ENCODE measurements at regions not wholly inside any gene's neighbourhood (a gene's known extent, or its start where the extent isn't known, plus 50 kb on each side); places are given as distances from the start of the nearest gene placed in this dataset.
"Not testable (repeated sequence)": the region's sequence is repeated elsewhere in the genome, so short reads cannot be mapped to it uniquely, and the experiment has no call there.

DNA sequence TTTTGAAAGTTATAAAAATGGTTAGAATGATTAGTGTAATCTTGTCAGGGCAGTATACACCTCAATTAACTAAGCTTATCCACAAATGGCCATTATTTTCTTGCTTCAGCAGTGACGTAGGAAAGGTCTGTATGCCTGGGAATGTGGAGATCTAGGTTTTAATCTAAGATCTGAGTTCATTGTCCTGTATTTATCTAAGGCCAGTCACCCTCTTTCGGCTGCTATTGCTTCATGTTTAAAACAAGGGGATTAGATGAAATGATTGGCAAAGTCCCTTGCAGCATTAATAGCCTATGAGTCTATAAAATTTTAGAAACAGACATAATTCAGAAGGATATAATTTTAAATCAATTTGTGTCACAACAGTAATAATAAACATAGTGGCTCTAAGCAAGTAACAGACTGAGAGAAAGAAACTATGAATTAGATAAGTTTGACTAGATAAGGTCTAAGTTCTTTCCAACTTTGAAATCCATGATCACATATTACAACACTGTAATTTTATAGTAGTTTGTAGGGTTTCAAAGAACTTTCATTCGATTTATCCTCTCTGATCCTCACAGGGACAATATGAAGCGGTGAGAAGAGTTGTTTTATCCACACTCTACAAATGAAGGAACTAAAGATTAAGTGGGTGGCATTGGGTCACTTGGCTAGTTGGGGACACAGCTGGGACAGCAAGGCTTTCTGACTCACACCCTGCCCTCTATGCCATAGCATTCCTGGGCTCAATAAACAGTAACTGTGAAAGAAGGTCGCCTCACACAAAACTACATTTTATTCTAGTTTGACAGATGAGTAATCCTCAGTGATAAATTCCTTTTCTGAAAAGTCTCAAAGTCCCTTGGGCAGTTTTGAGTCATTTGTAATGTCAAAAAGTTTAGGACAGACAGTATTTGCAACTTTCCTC, 60.6 kb upstream of the RDX start:
- Histone ChIP-seq H3K4me3 (no peak overlapping the region), H3K27ac (no peak overlapping the region), H3K36me3 (no peaks in the 10 kb centered on the region), H3K27me3 (no peaks in the 10 kb centered on the region), H3K4me1 (ENCODE audit: insufficient read depth) (peaks cover 2% of the 10 kb centered on the region), H3K9me3 (no peaks in the 10 kb centered on the region)
- TF ChIP-seq POLR2A (IDR thresholded peaks at IDR 0.05) (no peak), EP300 (IDR thresholded peaks at IDR 0.05) (no peak)
- TF ChIP-seq, protein P1, sequence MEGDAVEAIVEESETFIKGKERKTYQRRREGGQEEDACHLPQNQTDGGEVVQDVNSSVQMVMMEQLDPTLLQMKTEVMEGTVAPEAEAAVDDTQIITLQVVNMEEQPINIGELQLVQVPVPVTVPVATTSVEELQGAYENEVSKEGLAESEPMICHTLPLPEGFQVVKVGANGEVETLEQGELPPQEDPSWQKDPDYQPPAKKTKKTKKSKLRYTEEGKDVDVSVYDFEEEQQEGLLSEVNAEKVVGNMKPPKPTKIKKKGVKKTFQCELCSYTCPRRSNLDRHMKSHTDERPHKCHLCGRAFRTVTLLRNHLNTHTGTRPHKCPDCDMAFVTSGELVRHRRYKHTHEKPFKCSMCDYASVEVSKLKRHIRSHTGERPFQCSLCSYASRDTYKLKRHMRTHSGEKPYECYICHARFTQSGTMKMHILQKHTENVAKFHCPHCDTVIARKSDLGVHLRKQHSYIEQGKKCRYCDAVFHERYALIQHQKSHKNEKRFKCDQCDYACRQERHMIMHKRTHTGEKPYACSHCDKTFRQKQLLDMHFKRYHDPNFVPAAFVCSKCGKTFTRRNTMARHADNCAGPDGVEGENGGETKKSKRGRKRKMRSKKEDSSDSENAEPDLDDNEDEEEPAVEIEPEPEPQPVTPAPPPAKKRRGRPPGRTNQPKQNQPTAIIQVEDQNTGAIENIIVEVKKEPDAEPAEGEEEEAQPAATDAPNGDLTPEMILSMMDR (IDR thresholded peaks at IDR 0.05): no peak
- intact Hi-C loops (cut with DNase I): no loop called here
- no peak for DNase-seq
- 76 to 82% (median 81%) methylated on average over 5 of the region's 5 CpGs for WGBS, 3 donors

DNA sequence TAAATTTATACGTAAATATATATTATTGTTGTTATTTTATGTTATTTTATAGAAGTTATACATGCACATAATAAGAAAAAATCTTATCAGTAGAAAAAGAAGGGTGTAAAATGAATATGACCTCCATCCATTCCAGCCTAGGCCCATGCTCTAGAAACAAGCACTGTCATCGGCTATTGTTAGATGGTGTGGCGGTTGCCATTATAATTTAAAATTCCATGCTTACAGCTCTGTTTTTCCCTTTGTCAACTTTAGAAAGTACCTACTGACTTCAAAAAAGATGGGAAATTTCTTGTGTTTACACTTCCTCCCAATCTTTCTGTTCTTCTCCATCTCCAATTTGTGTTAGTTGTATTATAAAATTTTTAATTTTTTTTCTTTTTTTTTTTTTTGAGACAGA, 61.9 kb upstream of the RDX start:
- no peak for DNase-seq
- Histone ChIP-seq H3K27ac (no peak overlapping the region), H3K4me1 (ENCODE audit: insufficient read depth) (peaks cover 2% of the 10 kb centered on the region), H3K4me3 (no peak overlapping the region), H3K36me3 (no peaks in the 10 kb centered on the region), H3K9me3 (no peaks in the 10 kb centered on the region), H3K27me3 (no peaks in the 10 kb centered on the region)
- 95 to 97% (median 96%) methylated on average over 3 of the region's 3 CpGs for WGBS, 3 donors
- intact Hi-C loops (cut with DNase I): no loop called here
- TF ChIP-seq EP300 (IDR thresholded peaks at IDR 0.05) (no peak), POLR2A (IDR thresholded peaks at IDR 0.05) (no peak)
- TF ChIP-seq, protein P1 (IDR thresholded peaks at IDR 0.05): no peak

DNA sequence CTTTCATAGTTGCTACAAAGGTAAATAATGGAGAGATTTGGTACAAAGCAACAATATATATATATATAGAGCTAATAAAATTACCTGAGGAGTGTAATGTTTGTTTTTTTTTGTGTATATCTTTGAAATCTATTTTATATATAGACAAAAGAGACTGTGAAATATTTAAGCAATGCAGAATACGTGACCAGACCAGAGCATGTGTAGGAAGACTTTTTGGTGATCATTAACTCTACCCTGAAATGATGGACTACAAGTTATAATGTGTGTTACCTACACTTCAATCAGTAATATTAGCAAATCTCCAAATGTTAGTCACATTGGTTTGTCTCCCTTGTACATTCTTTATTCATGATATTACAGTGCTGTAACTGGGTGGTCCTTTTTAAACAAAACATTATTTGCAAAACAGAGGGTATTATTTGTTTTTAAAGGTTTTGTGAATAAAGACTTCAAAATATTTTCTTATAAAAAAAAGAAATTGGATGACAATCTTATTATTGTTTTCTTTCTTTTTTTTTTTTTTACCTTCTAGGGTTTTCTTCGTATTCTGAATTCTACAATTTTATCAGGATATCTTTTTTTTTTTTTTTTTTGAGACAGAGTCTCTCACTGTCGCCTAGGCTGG, 64.5 kb upstream of the RDX start:
- intact Hi-C loops (cut with DNase I); H3K27ac ChIP-seq; H3K4me1 ChIP-seq (ENCODE audit: insufficient read depth); H3K36me3 ChIP-seq; H3K27me3 ChIP-seq; H3K9me3 ChIP-seq; H3K4me3 ChIP-seq; DNase-seq: not testable (repeated sequence)
- 35 to 54% (median 53%) methylated on average over 3 of the region's 3 CpGs for WGBS, 3 donors

DNA sequence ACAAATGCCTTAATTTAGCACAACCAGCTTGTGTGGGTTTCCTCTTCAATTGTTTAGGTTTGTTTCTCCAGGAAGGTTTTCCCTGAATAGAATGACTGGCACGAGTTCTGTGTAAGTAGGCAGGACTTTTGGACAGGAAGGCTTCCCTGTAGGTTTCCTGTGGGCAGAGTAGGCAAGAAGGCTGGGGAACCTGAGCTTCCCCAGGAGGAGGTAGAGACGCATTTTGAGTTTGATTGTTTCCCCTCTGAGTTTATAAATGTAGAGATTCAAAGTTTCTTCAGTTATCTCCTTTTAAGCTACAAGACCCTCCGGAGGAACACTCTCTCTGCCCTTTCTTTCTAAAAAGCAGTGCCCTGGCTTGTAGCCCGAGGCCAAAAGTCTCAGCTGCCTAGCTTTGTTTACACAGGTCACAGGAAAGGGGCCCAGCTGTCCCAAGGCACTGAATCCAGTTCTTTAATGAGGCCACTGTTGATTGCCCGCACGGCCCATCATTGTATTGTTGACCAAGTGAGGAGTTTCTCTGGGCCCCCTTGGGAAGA, 66.6 kb upstream of the RDX start:
- no peaks in the 10 kb centered on the region for H3K27me3 ChIP-seq
- peak overlapping the region in 1 of 2 donors; percentile 9 for H3K27ac ChIP-seq
- H3K4me3 ChIP-seq: no peak overlapping the region
- intact Hi-C loops (cut with DNase I): no loop called here
- peaks cover 2% of the 10 kb centered on the region for H3K4me1 ChIP-seq (ENCODE audit: insufficient read depth)
- WGBS, 3 donors: 44 to 57% (median 48%) methylated on average over 6 of the region's 6 CpGs
- no peaks in the 10 kb centered on the region for H3K36me3 ChIP-seq
- DNase-seq: no peak
- no peaks in the 10 kb centered on the region for H3K9me3 ChIP-seq
- TF ChIP-seq, protein P1 (IDR thresholded peaks at IDR 0.05): no peak
- no peak for TF ChIP-seq EP300 (IDR thresholded peaks at IDR 0.05)
- TF ChIP-seq POLR2A (IDR thresholded peaks at IDR 0.05): no peak
